Midbrain (tissue), 1 donor: ENCODE measurements at regions not wholly inside any gene's neighbourhood (a gene's known extent, or its start where the extent isn't known, plus 50 kb on each side); places are given as distances from the start of the nearest gene placed in this dataset.

ENCODE experiments used
- DNase-seq: peaks from one replicate; lab custom pipeline; 2025; lab: John Stamatoyannopoulos, UW

GRCh38 chr6:126148853-126149252 lies 162.5 kb downstream of the TRMT11 start:
- DNase-seq = no peak

- no peak for DNase-seq
These were observed 166.0 kb downstream of the TRMT11 start for GRCh38 chr6:126152372-126152745.

DNA sequence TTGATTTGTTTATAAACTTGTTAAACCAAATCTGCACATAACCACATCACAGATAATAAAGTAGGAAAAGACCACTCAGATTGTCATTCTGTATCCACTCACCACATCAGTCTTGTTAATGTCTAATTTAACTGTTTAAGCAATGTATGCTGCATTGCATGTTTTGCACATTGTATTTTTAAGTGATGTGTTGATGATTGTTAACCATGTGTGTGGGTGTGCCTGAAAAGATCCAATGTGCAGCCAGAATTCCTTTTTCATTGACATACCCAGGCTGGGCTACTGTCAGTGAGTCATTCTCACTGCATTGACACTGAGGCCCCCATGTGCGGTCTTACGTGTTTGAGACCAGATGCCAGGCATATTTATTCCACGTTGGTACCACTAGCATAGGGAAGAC lies 167.3 kb downstream of the TRMT11 start:
- no peak for DNase-seq

GRCh38 chr6:126156973-126157372 lies 170.6 kb downstream of the TRMT11 start:
- DNase-seq = no peak

DNA sequence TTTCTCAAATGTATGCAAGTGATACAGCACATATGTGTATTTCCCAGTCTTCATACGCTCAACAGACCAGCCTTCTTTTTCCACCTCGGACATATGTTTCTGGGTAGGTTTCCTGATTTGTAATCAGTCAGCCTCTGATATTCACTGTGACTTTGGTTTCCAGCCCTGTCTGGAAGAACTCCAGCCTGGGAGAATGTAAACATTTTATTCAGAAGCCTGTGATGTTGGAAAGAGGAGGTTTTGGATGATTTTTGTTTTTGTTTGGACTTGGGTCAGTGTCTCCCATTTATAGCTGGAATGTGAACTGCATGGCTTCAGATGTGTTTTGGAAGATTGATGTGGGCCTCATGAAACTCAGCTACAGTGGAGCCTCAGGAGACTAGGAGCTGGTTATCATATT lies 172.2 kb upstream of the CENPW start:
- DNase-seq = no peak

DNA sequence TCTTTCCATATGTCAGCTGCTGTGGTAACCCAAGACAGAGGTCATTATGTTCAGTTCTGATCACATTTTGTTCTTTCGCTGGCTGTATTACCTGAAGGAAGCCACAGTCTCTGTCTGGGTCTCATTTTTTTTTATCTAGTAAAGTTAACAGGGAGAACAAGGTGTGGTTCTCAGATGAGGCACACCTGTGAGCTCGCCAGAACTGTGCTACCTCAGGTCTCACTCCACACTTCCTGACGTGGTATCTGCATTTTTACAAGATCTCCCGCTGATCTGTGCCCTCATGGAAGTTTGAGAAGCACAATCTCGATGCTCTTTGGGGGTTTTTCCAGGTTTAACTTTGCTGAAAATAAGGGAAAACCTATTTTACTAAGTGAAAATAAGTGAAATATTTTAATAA lies 169.5 kb upstream of the CENPW start:
- DNase-seq = no peak

- DNase-seq = no peak
These were observed 168.9 kb upstream of the CENPW start for GRCh38 chr6:126170978-126171382.

- DNase-seq = no peak
These were observed 167.8 kb upstream of the CENPW start for GRCh38 chr6:126172131-126172530.

- DNase-seq = no peak
These were observed 166.7 kb upstream of the CENPW start for GRCh38 chr6:126173265-126173664.

- no peak for DNase-seq
These were observed 165.2 kb upstream of the CENPW start for GRCh38 chr6:126174697-126175096.

- DNase-seq = no peak
These were observed 164.7 kb upstream of the CENPW start for GRCh38 chr6:126175251-126175650.

- no peak for DNase-seq
These were observed 163.6 kb upstream of the CENPW start for GRCh38 chr6:126176282-126176681.

DNA sequence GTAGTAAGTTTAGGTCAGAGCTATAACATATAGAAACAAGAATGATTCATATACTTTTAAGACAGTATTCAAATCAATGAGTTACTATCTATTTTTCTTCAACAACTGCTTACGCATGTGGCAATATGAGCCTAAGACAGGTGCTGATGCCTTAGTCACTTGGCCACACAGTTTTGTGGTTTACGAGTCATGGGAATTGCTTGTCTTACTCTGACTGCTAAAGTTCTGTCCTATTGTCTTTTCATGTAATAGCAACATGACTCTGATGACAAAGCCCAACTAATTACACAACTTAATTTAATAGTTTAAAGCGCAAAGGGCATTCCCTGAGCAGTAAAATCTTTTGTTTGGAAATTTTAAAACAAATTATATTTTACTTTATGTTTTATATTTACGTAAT lies 159.3 kb upstream of the CENPW start:
- DNase-seq = no peak

DNA sequence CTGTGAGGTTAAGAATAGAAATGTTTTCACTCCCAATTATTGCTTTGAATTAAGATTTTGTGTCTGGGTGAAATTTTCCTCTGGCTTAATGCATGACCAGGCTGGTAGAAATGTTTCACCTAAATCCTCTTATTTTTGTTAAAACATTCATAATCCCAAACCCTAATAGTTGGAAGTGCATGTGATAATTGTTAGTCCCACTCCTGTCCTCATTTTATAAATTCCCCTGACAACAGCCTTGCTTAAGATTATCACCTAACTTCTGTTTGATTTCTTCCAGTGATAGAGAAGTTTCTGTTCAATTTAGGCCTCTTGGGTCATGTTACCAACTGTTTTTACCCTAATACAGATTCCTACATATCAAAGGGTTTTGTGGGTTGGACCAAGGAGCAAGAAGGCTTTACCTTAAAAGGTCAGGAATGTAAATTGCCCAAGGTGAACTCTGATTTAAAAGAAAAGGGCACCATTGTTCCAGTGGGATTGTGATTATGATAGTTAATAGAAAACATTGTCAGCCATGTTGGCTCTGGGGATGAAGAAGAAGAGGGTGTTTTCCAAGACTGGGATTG lies 158.7 kb upstream of the CENPW start:
- DNase-seq = no peak

DNA sequence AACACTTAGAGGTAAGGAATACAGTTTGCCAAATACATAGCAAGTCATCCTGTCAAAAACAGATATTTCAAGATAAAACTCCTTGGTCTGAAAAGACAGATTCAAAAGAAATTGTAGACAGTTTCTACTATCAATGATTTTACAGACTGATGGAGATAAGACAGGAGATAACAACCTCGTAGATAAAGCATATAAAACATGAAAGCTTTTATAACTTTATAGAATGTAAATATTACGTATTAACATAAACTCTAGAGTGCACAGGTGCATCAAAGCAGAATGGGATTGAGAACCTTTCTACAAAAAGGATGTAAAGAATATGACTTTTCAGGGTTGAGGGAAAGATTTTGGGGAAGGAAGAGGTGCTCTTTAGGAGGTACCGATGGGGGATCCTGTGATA lies 158.0 kb upstream of the CENPW start:
- DNase-seq = no peak

GRCh38 chr6:126182650-126183311 lies 157.1 kb upstream of the CENPW start:
- DNase-seq = no peak

GRCh38 chr6:126185774-126186173 lies 154.1 kb upstream of the CENPW start:
- no peak for DNase-seq

DNA sequence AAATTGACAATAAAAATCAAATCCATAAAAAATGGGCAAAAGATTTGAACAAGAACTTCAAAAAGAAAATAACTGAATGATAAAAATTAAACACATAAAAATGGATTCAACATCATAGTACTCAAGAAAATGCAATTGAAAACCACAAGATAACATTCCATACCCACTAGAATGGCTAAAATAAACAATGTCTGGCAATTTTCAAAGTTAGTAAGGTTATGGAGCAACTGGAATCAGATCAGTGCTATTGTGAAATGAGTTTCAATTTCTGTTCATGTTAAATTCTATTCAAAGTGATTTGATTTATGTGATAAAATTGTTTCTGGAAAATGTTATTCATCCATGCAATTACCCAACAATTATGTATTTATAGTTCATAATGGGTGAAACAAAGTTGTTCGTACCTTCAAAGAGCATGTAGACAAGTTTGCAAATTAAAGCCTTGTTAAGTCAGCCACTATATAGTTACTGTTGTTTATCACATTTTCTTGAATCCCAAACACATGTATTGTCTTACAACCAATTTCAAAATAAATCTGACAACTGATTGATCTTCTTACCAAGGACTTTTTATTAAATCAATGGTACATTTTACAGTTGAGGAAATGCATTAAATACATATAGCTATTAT lies 151.5 kb upstream of the CENPW start:
- no peak for DNase-seq

- no peak for DNase-seq
These were observed 144.2 kb upstream of the CENPW start for GRCh38 chr6:126195625-126196236.

DNA sequence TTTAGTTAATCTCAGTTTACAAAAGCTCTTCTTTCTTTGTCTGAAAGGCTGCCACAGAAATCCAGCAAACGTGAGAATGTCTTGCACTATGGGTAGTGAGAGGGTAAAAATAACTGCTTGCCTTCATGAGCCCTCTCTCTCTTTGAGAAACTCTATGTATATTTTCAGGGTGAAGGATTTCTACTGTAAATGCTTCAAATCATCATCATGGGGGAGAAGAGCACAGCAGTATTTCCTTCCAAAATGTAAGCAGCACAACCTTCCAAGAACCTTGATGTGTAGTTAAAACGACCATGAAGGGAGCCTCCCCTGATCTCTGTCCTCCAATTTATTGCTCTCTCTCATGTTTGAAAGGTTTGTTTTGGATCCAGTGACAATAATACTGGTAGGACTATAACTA lies 141.3 kb upstream of the CENPW start:
- no peak for DNase-seq

- no peak for DNase-seq
These were observed 140.4 kb upstream of the CENPW start for GRCh38 chr6:126199466-126199865.

DNA sequence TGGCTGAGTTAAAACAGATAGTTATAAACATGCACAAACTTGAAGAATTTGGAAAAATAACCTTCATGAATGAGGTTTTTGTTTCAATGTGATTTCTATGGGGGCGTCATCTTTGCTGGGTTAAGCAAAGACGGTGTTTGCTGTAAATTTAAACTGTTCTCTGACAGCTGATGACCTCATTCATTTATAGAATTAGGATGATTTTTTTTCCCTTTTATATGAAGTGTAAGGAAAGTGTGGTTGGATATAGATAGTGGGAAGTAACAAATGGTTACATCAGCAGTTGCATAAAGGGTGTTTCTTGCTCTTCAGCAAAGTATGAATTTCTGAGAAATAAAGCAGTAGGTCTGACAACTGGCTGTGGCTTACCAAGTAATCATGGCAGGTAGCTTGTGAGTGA lies 137.2 kb upstream of the CENPW start:
- no peak for DNase-seq

DNA sequence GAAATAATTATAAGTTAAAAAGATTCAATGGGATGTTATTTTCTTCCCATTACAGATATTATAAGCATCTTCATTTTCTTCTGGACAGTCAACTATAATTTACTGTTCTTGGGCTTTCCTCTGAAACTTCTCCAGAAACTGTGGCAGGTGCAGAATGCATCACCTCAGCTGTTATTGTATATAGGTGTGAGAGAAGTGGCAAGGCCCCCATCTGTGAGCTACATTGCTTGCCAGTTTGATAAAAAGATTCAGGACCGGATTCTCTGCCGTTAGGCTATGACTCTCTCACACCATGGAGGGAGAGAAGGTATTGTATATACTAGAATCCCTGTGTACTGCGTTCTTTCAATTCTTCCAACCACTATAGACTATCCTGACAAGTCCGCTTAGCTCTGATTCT lies 135.8 kb upstream of the CENPW start:
- no peak for DNase-seq
